Calu3 (cell line): ENCODE measurements at regions not wholly inside any gene's neighbourhood (a gene's known extent, or its start where the extent isn't known, plus 50 kb on each side); places are given as distances from the start of the nearest gene placed in this dataset.

ENCODE experiments used
- BruUV-seq: library from RNA; stranded (reverse); fragments of 400-500 nt; replicated peaks from 2 replicates; lab custom pipeline; 2021; lab: Mats Ljungman, UMichigan
- CTCF ChIA-PET: fragments of 300-600 bp; sonication (Branson Sonifier 250); formaldehyde crosslinking; loops from one replicate; lab custom pipeline; 2022; ENCODE audit warnings: antibody characterized with exemption; lab: Charles Lee
- DNase-seq: peaks from one replicate; pipeline ENCODE4 v3.0.0; 2022
- H3K27ac Mint-ChIP-seq: one replicate; pipeline ENCODE4 v1.8.0; 2022; ENCODE audit warnings: mixed read lengths; ENCODE audit not compliant: unreplicated experiment
- H3K27me3 Mint-ChIP-seq: one replicate; pipeline ENCODE4 v1.8.0; 2022; ENCODE audit warnings: mixed read lengths; ENCODE audit not compliant: unreplicated experiment
- H3K36me3 Mint-ChIP-seq: one replicate; pipeline ENCODE4 v1.8.0; 2022; ENCODE audit warnings: mild to moderate bottlenecking, moderate library complexity, mixed read lengths; ENCODE audit not compliant: insufficient read depth, unreplicated experiment
- H3K4me1 Mint-ChIP-seq: one replicate; pipeline ENCODE4 v1.8.0; 2022; ENCODE audit warnings: mild to moderate bottlenecking, low read depth, mixed read lengths; ENCODE audit not compliant: unreplicated experiment
- H3K4me3 Mint-ChIP-seq: one replicate; pipeline ENCODE4 v1.8.0; 2022; ENCODE audit warnings: mild to moderate bottlenecking, low read depth, moderate library complexity, mixed read lengths; ENCODE audit not compliant: unreplicated experiment
- H3K9me3 Mint-ChIP-seq: one replicate; pipeline ENCODE4 v1.8.0; 2022; ENCODE audit warnings: low read depth, mixed read lengths; ENCODE audit not compliant: unreplicated experiment
- CTCF ChIP-seq: fragments of 200-600 bp; IDR thresholded peaks from one replicate; pipeline ENCODE4 v1.8.0; 2022; ENCODE audit warnings: antibody characterized with exemption; ENCODE audit not compliant: unreplicated experiment
- intact Hi-C: fragments of 100-400 bp; cut with micrococcal nuclease; formaldehyde crosslinking; loops from one replicate; pipeline ENCODE4 v1.10.0; 2022; ENCODE audit not compliant: unreplicated experiment

GRCh38 chr13:26501641-26502040 is 55.8 kb upstream of the WASF3 start:
- CTCF ChIA-PET: interaction anchor here (0.6 kb wide), 1 partner anchor 30 kb away, joined by 5 read pairs; no protein-coding TSS in a partner anchor
- TF ChIP-seq CTCF: no peak
- H3K4me1 Mint-ChIP-seq: peaks cover 9% of the 10 kb centered on the region
- no peak for DNase-seq
- H3K36me3 Mint-ChIP-seq: no peaks in the 10 kb centered on the region
- no peaks in the 10 kb centered on the region for H3K27me3 Mint-ChIP-seq
- no peak overlapping the region for H3K27ac Mint-ChIP-seq
- intact Hi-C loops: no loop called here
- H3K4me3 Mint-ChIP-seq: no peak overlapping the region
- H3K9me3 Mint-ChIP-seq: no peaks in the 10 kb centered on the region
- no TSS peak for BruUV-seq

GRCh38 chr13:26502826-26503225 is 54.7 kb upstream of the WASF3 start:
- no peak for DNase-seq
- H3K4me1 Mint-ChIP-seq: peaks cover under 1% of the 10 kb centered on the region
- H3K27me3 Mint-ChIP-seq: no peaks in the 10 kb centered on the region
- no peak for TF ChIP-seq CTCF
- no peaks in the 10 kb centered on the region for H3K36me3 Mint-ChIP-seq
- no peak overlapping the region for H3K27ac Mint-ChIP-seq
- H3K9me3 Mint-ChIP-seq: no peaks in the 10 kb centered on the region
- CTCF ChIA-PET: no interaction called here
- no peak overlapping the region for H3K4me3 Mint-ChIP-seq
- no TSS peak for BruUV-seq
- intact Hi-C loops: no loop called here

- no peak overlapping the region for H3K4me3 Mint-ChIP-seq
- H3K4me1 Mint-ChIP-seq: no peaks in the 10 kb centered on the region
- intact Hi-C loops: no loop called here
- H3K36me3 Mint-ChIP-seq: no peaks in the 10 kb centered on the region
- H3K27me3 Mint-ChIP-seq: no peaks in the 10 kb centered on the region
- TF ChIP-seq CTCF: no peak
- H3K9me3 Mint-ChIP-seq: no peaks in the 10 kb centered on the region
- CTCF ChIA-PET: no interaction called here
- DNase-seq: no peak
- BruUV-seq: no TSS peak
- H3K27ac Mint-ChIP-seq: no peak overlapping the region
Observed at GRCh38 chr13:26503826-26504594, 53.5 kb upstream of the WASF3 start.
